Astrocyte (in vitro differentiated cells and primary cell): ENCODE measurements at regions not wholly inside any gene's neighbourhood (a gene's known extent, or its start where the extent isn't known, plus 50 kb on each side); places are given as distances from the start of the nearest gene placed in this dataset.

ENCODE experiments used
- EZH2 ChIP-seq: IDR thresholded peaks from 2 replicates; pipeline ENCODE4 v1.6.1; 2012; ENCODE audit warnings: mild to moderate bottlenecking, low read length, inconsistent platforms; ENCODE audit not compliant: insufficient read depth
- TF ChIP-seq, protein P1 (sequence below): IDR thresholded peaks from 2 replicates; pipeline ENCODE4 v1.5.1; 2011; ENCODE audit warnings: low read depth, mild to moderate bottlenecking, inconsistent platforms, low read length, moderate library complexity; ENCODE audit not compliant: insufficient read depth

GRCh38 chr4:164524789-164525188, 229.1 kb upstream of the SMIM31 start:
- no peak for TF ChIP-seq EZH2
- TF ChIP-seq, protein P1, sequence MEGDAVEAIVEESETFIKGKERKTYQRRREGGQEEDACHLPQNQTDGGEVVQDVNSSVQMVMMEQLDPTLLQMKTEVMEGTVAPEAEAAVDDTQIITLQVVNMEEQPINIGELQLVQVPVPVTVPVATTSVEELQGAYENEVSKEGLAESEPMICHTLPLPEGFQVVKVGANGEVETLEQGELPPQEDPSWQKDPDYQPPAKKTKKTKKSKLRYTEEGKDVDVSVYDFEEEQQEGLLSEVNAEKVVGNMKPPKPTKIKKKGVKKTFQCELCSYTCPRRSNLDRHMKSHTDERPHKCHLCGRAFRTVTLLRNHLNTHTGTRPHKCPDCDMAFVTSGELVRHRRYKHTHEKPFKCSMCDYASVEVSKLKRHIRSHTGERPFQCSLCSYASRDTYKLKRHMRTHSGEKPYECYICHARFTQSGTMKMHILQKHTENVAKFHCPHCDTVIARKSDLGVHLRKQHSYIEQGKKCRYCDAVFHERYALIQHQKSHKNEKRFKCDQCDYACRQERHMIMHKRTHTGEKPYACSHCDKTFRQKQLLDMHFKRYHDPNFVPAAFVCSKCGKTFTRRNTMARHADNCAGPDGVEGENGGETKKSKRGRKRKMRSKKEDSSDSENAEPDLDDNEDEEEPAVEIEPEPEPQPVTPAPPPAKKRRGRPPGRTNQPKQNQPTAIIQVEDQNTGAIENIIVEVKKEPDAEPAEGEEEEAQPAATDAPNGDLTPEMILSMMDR = no peak
